Suprapubic skin (tissue), 4 donors: ENCODE measurements at regions not wholly inside any gene's neighbourhood (a gene's known extent, or its start where the extent isn't known, plus 50 kb on each side); places are given as distances from the start of the nearest gene placed in this dataset.

Experiments used
- DNase-seq, 2 donors: peaks; one replicate each; pipeline ENCODE4 v3.0.0-alpha.2; 2019; ENCODE audit warnings: low spot score in 2 of 2
- H3K27ac ChIP-seq: fragments of 200-600 bp; sonication (generic); one replicate; pipeline ENCODE4 v1.5.1; 2019
- H3K27me3 ChIP-seq: fragments of 200-600 bp; sonication (generic); one replicate; pipeline ENCODE4 v1.5.1; 2019
- H3K36me3 ChIP-seq: fragments of 200-600 bp; sonication (generic); one replicate; pipeline ENCODE4 v1.5.1; 2019
- H3K4me1 ChIP-seq: fragments of 200-600 bp; sonication (generic); one replicate; pipeline ENCODE4 v1.5.1; 2019
- H3K4me3 ChIP-seq: fragments of 200-600 bp; sonication (generic); one replicate; pipeline ENCODE4 v1.5.1; 2019; ENCODE audit warnings: mild to moderate bottlenecking
- H3K9me3 ChIP-seq: fragments of 200-600 bp; sonication (generic); one replicate; pipeline ENCODE4 v1.5.1; 2019
- CTCF ChIP-seq, 2 donors: fragments of 200-600 bp in 1 of 2; fragments of 450-650 bp in 1 of 2; sonication (generic) in 1 of 2; IDR thresholded peaks; one replicate each; pipeline ENCODE4 v1.5.1; 2016 to 2019; ENCODE audit warnings: antibody characterized with exemption in 2 of 2, mild to moderate bottlenecking in 1 of 2, moderate library complexity in 1 of 2
- EP300 ChIP-seq: sonication (generic); formaldehyde crosslinking; IDR thresholded peaks from one replicate; pipeline ENCODE4 v1.6.1; 2017; ENCODE audit warnings: antibody characterized with exemption
- POLR2A ChIP-seq, 2 donors: fragments of 450-650 bp; IDR thresholded peaks; one replicate each; pipeline ENCODE4 v1.6.1; 2017; ENCODE audit warnings: antibody characterized with exemption in 2 of 2, mild to moderate bottlenecking in 2 of 2, moderate library complexity in 2 of 2
- POLR2AphosphoS5 ChIP-seq, 3 donors: sonication (generic); formaldehyde crosslinking; IDR thresholded peaks; one replicate each; pipeline ENCODE4 v1.6.1; 2017; ENCODE audit warnings: antibody characterized with exemption in 3 of 3
- whole genome bisulfite sequencing: methylation state at CpG from one replicate; pipeline ENCODE4 v1.1.5; 2018; 5-methylcytosine and 5-hydroxymethylcytosine counted together

- DNase-seq = no peak
- TF ChIP-seq CTCF (IDR thresholded peaks at IDR 0.05) (no peak), EP300 (no peak), POLR2A (IDR thresholded peaks at IDR 0.05) (no peak), POLR2AphosphoS5 (IDR thresholded peaks at IDR 0.05) (no peak)
- Histone ChIP-seq H3K27ac (no peak overlapping the region), H3K9me3 (no peaks in the 10 kb centered on the region), H3K36me3 (no peaks in the 10 kb centered on the region), H3K4me3 (no peak overlapping the region), H3K27me3 (no peaks in the 10 kb centered on the region), H3K4me1 (peaks cover 3% of the 10 kb centered on the region)
Observed at GRCh38 chr6:91094341-91094740, 507.5 kb upstream of the MAP3K7 start.

DNA sequence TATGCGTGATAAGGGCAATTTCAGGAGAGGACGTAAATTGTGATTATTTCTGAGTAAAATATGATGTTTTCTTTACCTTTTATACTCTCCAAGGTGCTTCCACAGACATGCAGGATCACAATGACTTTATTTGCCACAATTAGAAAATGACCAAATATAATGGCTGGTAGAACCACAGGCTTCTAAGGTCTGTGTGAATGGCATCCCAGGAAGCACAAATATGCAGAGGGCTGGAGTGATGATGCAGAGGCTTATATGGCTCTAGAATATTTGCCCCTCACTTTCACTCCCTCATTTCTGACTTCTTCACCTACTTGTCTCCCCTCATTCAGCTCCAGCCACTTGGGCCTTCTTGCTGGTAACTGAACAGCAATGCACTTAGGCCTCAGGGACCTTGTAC lies 502.1 kb upstream of the MAP3K7 start:
- Histone ChIP-seq H3K27me3 (no peaks in the 10 kb centered on the region), H3K4me3 (no peak overlapping the region), H3K27ac (no peak overlapping the region), H3K4me1 (no peaks in the 10 kb centered on the region), H3K9me3 (no peaks in the 10 kb centered on the region), H3K36me3 (no peaks in the 10 kb centered on the region)
- 90% methylated on average over 2 of the region's 2 CpGs for WGBS
- no peak for DNase-seq
- no peak for TF ChIP-seq POLR2AphosphoS5 (IDR thresholded peaks at IDR 0.05)
- no peak for TF ChIP-seq EP300
- no peak for TF ChIP-seq POLR2A (IDR thresholded peaks at IDR 0.05)
- TF ChIP-seq CTCF (IDR thresholded peaks at IDR 0.05) = no peak

DNA sequence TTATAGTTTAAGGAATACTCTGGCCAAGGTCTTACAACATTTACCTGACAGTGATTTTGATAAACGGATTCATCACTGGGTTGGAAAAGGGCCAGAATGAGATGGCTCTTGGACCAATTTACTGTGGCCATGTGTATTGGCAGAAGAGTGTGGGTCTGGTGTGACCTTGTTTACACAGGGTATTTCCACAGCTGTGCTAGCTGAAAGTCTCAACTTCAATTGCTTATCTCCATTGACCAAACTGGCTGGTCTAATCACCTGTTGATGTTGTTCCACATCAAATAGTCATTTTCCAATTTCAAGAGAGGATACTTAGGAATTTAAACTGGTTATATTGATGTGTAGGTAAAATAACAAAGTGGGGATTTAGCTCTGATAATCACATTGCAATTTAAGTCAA lies 501.6 kb upstream of the MAP3K7 start:
- no peak for DNase-seq
- 57% methylated on average over 1 of the region's 1 CpG for WGBS

GRCh38 chr6:91087908-91088307 lies 501.0 kb upstream of the MAP3K7 start:
- no peaks in the 10 kb centered on the region for H3K4me1 ChIP-seq
- no peaks in the 10 kb centered on the region for H3K27me3 ChIP-seq
- no peak overlapping the region for H3K4me3 ChIP-seq
- no peak for TF ChIP-seq CTCF (IDR thresholded peaks at IDR 0.05)
- no peak for TF ChIP-seq EP300
- no peak for TF ChIP-seq POLR2A (IDR thresholded peaks at IDR 0.05)
- TF ChIP-seq POLR2AphosphoS5 (IDR thresholded peaks at IDR 0.05) = no peak
- 36% methylated on average over 4 of the region's 4 CpGs for WGBS
- no peak for DNase-seq
- no peak overlapping the region for H3K27ac ChIP-seq
- H3K9me3 ChIP-seq = no peaks in the 10 kb centered on the region
- no peaks in the 10 kb centered on the region for H3K36me3 ChIP-seq

More for the DNA sequence above, 501.6 kb upstream of the MAP3K7 start:
- H3K36me3 ChIP-seq = no peaks in the 10 kb centered on the region
- H3K27ac ChIP-seq = no peak overlapping the region
- H3K9me3 ChIP-seq = no peaks in the 10 kb centered on the region
- TF ChIP-seq CTCF (IDR thresholded peaks at IDR 0.05) = no peak
- TF ChIP-seq POLR2AphosphoS5 (IDR thresholded peaks at IDR 0.05) = no peak
- no peak for TF ChIP-seq EP300
- TF ChIP-seq POLR2A (IDR thresholded peaks at IDR 0.05) = no peak
- no peak overlapping the region for H3K4me3 ChIP-seq
- no peaks in the 10 kb centered on the region for H3K4me1 ChIP-seq
- no peaks in the 10 kb centered on the region for H3K27me3 ChIP-seq

DNA sequence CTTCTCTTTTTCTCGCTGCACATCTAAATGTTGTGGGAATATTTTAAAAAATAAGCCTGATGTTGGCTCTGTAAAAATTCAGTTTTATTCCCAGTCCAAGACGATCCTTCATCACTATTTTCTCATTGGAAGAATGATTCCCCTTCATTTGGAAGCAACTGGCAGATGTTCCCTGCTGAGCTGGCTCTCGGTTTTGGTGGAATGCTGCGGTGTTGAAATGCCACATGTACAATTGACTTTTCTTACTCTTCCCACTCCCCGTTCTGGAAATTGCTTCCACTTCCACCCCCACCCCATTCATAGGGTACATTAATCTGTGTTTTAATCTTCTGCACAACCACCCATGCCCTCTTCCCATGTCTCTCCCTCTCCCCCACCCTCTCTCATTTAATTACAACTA lies 496.3 kb upstream of the MAP3K7 start:
- Histone ChIP-seq H3K9me3 (no peaks in the 10 kb centered on the region), H3K27me3 (no peaks in the 10 kb centered on the region), H3K4me3 (no peak overlapping the region), H3K27ac (no peak overlapping the region), H3K4me1 (no peaks in the 10 kb centered on the region), H3K36me3 (no peaks in the 10 kb centered on the region)
- TF ChIP-seq POLR2A (IDR thresholded peaks at IDR 0.05) (no peak), CTCF (IDR thresholded peaks at IDR 0.05) (no peak), EP300 (no peak), POLR2AphosphoS5 (IDR thresholded peaks at IDR 0.05) (no peak)
- 49% methylated on average over 5 of the region's 5 CpGs for WGBS
- DNase-seq = no peak
